Lung (tissue), 12 donors: ENCODE measurements at regions not wholly inside any gene's neighbourhood (a gene's known extent, or its start where the extent isn't known, plus 50 kb on each side); places are given as distances from the start of the nearest gene placed in this dataset. TPM values are rescaled to one million over a fixed set of nuclear protein-coding genes. Genes with fewer than 3 reads are reported as not detected.

Experiments used
- ATAC-seq: fragments of 200-7000 bp; cut with Tn5 transposase; one replicate; pipeline ENCODE4 v1.9.1; 2020; ENCODE audit warnings: moderate number of reproducible peaks; ENCODE audit not compliant: insufficient read depth, low FRiP score
- DNase-seq, 3 donors: peaks; one replicate each; pipeline ENCODE4 v3.0.0-alpha.2; 2013 to 2017
- H3K27ac ChIP-seq, 2 donors: one replicate each; pipeline ENCODE4 v1.5.1; 2013; ENCODE audit warnings: mild to moderate bottlenecking in 2 of 2, moderate library complexity in 2 of 2, control low read depth in 1 of 2, inconsistent platforms in 1 of 2, low read depth in 1 of 2, low read length in 1 of 2
- H3K27me3 ChIP-seq, 3 donors: one replicate each; pipeline ENCODE4 v1.5.1; 2013; ENCODE audit warnings: low read length in 2 of 3; ENCODE audit not compliant: control insufficient read depth in 3 of 3, insufficient read depth in 3 of 3
- H3K36me3 ChIP-seq, 4 donors: one replicate each; pipeline ENCODE4 v1.5.1; 2013; ENCODE audit warnings: low read length in 4 of 4, mild to moderate bottlenecking in 1 of 4, moderate library complexity in 1 of 4; ENCODE audit not compliant: control insufficient read depth in 4 of 4, insufficient read depth in 4 of 4
- H3K4me1 ChIP-seq, 5 donors: one replicate each; pipeline ENCODE4 v1.5.1; 2013; ENCODE audit warnings: low read length in 5 of 5, mild to moderate bottlenecking in 2 of 5, moderate library complexity in 1 of 5; ENCODE audit not compliant: control insufficient read depth in 5 of 5, insufficient read depth in 5 of 5
- H3K4me3 ChIP-seq: one replicate; pipeline ENCODE4 v1.5.1; 2013; ENCODE audit warnings: mild to moderate bottlenecking, control low read depth, moderate library complexity
- H3K9ac ChIP-seq, 2 donors: one replicate each; pipeline ENCODE4 v1.5.1; 2013; ENCODE audit warnings: low read length in 2 of 2, control low read depth in 1 of 2; ENCODE audit not compliant: insufficient read depth in 1 of 2
- H3K9me3 ChIP-seq, 4 donors: one replicate each; pipeline ENCODE4 v1.5.1; 2013; ENCODE audit warnings: low read length in 3 of 4, mild to moderate bottlenecking in 1 of 4, moderate library complexity in 1 of 4; ENCODE audit not compliant: control insufficient read depth in 4 of 4, insufficient read depth in 3 of 4
- WGBS, 2 donors: extraction: QIAGEN DNeasy Blood & Tissue Kit; methylation state at CpG; one replicate each; pipeline ENCODE4 v1.1.7; 2013; 5-methylcytosine and 5-hydroxymethylcytosine counted together
- small RNA-seq: library from RNA; depleted of rRNA; stranded (forward); fragments of <200 nt; gene quantifications from one replicate; pipeline ENCODE3, GENCODE V24; 2014; ENCODE audit warnings: low replicate concordance
- TF ChIP-seq, protein P1 (sequence below): IDR thresholded peaks from 2 replicates; pipeline ENCODE4 v1.5.1; 2012; ENCODE audit warnings: mild to moderate bottlenecking; ENCODE audit errors: control extremely low read depth, extremely low read depth
- donor health status: control.
- donor health status: control.
- donor health status: Bipolar disorder and iron deficiency.
- donor health status: healthy.
- donor health status: DM: yes; HTN: yes; CAD: no.

DNA sequence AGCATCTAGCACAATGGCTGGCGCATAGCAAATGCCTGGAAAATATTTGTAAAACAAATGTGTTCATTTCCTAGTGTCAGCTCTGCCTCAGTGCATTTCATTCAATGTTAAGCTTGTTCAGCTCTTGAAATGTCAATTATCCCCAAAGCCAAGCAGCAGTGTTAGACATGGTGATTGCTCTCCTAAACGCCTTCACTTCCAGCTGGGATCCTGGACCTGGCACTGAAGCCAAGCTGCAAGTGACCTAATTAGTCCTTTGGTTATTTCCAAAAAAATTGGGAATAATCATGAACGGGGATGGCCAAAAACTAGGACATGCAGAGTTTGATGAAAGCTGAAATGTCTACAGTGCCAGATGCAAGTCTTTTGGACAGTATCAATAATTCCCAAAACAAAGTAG, 54.9 kb upstream of the MDGA2 start:
- no peak overlapping the region for H3K9ac ChIP-seq
- 81 to 90% methylated on average over 3 of the region's 3 CpGs for WGBS, 2 donors
- no peaks in the 10 kb centered on the region for H3K27me3 ChIP-seq
- DNase-seq = no peak
- no peak overlapping the region for H3K4me3 ChIP-seq
- ATAC-seq = no peak
- H3K36me3 ChIP-seq = no peaks in the 10 kb centered on the region
- no peaks in the 10 kb centered on the region for H3K4me1 ChIP-seq
- TF ChIP-seq, protein P1, sequence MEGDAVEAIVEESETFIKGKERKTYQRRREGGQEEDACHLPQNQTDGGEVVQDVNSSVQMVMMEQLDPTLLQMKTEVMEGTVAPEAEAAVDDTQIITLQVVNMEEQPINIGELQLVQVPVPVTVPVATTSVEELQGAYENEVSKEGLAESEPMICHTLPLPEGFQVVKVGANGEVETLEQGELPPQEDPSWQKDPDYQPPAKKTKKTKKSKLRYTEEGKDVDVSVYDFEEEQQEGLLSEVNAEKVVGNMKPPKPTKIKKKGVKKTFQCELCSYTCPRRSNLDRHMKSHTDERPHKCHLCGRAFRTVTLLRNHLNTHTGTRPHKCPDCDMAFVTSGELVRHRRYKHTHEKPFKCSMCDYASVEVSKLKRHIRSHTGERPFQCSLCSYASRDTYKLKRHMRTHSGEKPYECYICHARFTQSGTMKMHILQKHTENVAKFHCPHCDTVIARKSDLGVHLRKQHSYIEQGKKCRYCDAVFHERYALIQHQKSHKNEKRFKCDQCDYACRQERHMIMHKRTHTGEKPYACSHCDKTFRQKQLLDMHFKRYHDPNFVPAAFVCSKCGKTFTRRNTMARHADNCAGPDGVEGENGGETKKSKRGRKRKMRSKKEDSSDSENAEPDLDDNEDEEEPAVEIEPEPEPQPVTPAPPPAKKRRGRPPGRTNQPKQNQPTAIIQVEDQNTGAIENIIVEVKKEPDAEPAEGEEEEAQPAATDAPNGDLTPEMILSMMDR = no peak
- no peak overlapping the region for H3K27ac ChIP-seq
- no peaks in the 10 kb centered on the region for H3K9me3 ChIP-seq

Small RNA genes lying in the stretch of these regions (small RNA-seq; reads per million reads assigned to genes)
- gene AL121576.1 (not detected), gene AL512360.1 (not detected), gene MIR548Y (not detected), gene RNU6-297P (not detected)
